ENCODE measurements at regions not wholly inside any gene's neighbourhood (a gene's known extent, or its start where the extent isn't known, plus 50 kb on each side); places are given as distances from the start of the nearest gene placed in this dataset.

DNA sequence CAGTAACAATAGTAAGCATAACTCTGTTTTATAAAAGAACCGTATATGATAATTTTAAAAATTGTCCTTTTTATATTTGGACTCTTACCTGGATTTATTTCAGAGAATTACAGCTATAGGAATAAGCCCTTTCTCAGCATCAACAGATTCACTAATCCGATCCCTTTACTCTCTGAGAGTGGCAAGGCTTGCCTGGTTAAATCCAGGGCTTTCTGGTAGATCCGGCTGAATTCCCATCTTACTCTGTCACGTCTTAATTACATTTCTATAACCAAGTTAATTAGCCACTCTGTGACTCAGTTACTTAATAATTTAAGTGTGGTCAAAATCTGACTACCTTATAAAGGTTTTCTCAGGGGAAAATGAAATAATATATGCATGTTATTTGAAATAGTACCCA lies 294.7 kb downstream of the FRK start:
- TF ChIP-seq GATA2 (IDR thresholded peaks at IDR 0.05; ENCODE audit: insufficient read depth, insufficient read length, low read depth, low read length), result no peak
- TF ChIP-seq POLR2A (IDR thresholded peaks at IDR 0.05; ENCODE audit: low read depth, low read length), result no peak
